HG03039 (cell line): ENCODE measurements at regions not wholly inside any gene's neighbourhood (a gene's known extent, or its start where the extent isn't known, plus 50 kb on each side); places are given as distances from the start of the nearest gene placed in this dataset.

Experiments
- ATAC-seq: cut with Tn5 transposase; IDR thresholded peaks from one replicate; pipeline ENCODE4 v1.9.1; 2021; ENCODE audit warnings: mild to moderate bottlenecking, moderate library complexity; ENCODE audit not compliant: unreplicated experiment

GRCh38 chr18:26794230-26795101, 71.0 kb downstream of the AQP4 start:
- ATAC-seq = no peak

- ATAC-seq = no peak
Measured at GRCh38 chr18:26792661-26793060, 72.8 kb downstream of the AQP4 start.

- no peak for ATAC-seq
Measured at GRCh38 chr18:26791676-26792075, 73.8 kb downstream of the AQP4 start.

- no peak for ATAC-seq
Measured at GRCh38 chr18:26784599-26784998, 80.9 kb downstream of the AQP4 start.

- no peak for ATAC-seq
Measured at GRCh38 chr18:26783170-26783569, 82.3 kb downstream of the AQP4 start.

GRCh38 chr18:26780520-26781325, 84.8 kb downstream of the AQP4 start:
- no peak for ATAC-seq

GRCh38 chr18:26778054-26778393, 87.5 kb downstream of the AQP4 start:
- no peak for ATAC-seq

- ATAC-seq = no peak
Measured at GRCh38 chr18:26777351-26778053, 88.0 kb downstream of the AQP4 start.

- ATAC-seq = no peak
Measured at GRCh38 chr18:26772691-26773090, 92.8 kb downstream of the AQP4 start.

GRCh38 chr18:26771524-26771923, 94.0 kb downstream of the AQP4 start:
- no peak for ATAC-seq

GRCh38 chr18:26768385-26768784, 97.1 kb downstream of the AQP4 start:
- ATAC-seq = no peak

- ATAC-seq = no peak
Measured at GRCh38 chr18:26765498-26765897, 100.0 kb downstream of the AQP4 start.

GRCh38 chr18:26764586-26764985, 100.9 kb downstream of the AQP4 start:
- ATAC-seq = no peak

GRCh38 chr18:26764177-26764576, 101.3 kb downstream of the AQP4 start:
- ATAC-seq = no peak

- no peak for ATAC-seq
Measured at GRCh38 chr18:26763446-26764110, 101.9 kb downstream of the AQP4 start.

GRCh38 chr18:26757263-26758019, 108.1 kb downstream of the AQP4 start:
- no peak for ATAC-seq

GRCh38 chr18:26756556-26756955, 109.0 kb downstream of the AQP4 start:
- no peak for ATAC-seq

GRCh38 chr18:26746826-26747475, 118.6 kb downstream of the AQP4 start:
- no peak for ATAC-seq

- no peak for ATAC-seq
Measured at GRCh38 chr18:26746398-26746797, 119.1 kb downstream of the AQP4 start.
